HCT116 (cell line): ENCODE measurements at regions not wholly inside any gene's neighbourhood (a gene's known extent, or its start where the extent isn't known, plus 50 kb on each side); places are given as distances from the start of the nearest gene placed in this dataset.

Experiments
- ATAC-seq: fragments of 200-7000 bp; cut with Tn5 transposase; 2 replicates; pipeline ENCODE4 v1.9.1; 2020; ENCODE audit warnings: mild to moderate bottlenecking, moderate library complexity
- BruUV-seq: library from RNA; stranded (reverse); fragments of 400-500 nt; replicated peaks from 2 replicates; lab custom pipeline; 2021; lab: Mats Ljungman, UMichigan
- CTCF ChIA-PET: fragments of 300-600 bp; sonication (Branson Sonifier 250); formaldehyde crosslinking; loops from one replicate; lab custom pipeline; 2021; ENCODE audit warnings: antibody characterized with exemption; lab: Charles Lee
- POLR2A ChIA-PET: fragments of 300-600, 350-600 bp; sonication (Branson Sonifier 250); formaldehyde crosslinking; loops from one replicate; lab custom pipeline; 2021; ENCODE audit warnings: antibody characterized with exemption; lab: Charles Lee
- RAD21 ChIA-PET, 2 experiments: fragments of 300-600 bp; sonication (Branson Sonifier 250); formaldehyde crosslinking; loops; one replicate each; lab custom pipeline; 2023; ENCODE audit warnings: low total read pairs in 2 of 2; ENCODE audit not compliant: uncharacterized antibody in 2 of 2, unreplicated experiment in 2 of 2, low non-redundant PET in 1 of 2; lab: Charles Lee
- DNase-seq: peaks from one replicate; pipeline ENCODE4 v3.0.0-alpha.2; 2010; ENCODE audit warnings: low read depth, low spot score
- H2AFZ ChIP-seq: fragments of 200-600 bp; shearing (Covaris generic), sonication (generic); 2 replicates; pipeline ENCODE4 v1.6.1; 2017; ENCODE audit warnings: low read depth, mixed run types, mixed read lengths, antibody characterized with exemption, low read length; ENCODE audit not compliant: poor library complexity, severe bottlenecking
- H3K27ac ChIP-seq: 2 replicates; pipeline ENCODE4 v1.5.1; 2012; ENCODE audit warnings: low read depth, low read length
- H3K27me3 ChIP-seq: fragments of 200-600 bp; sonication (generic); 2 replicates; pipeline ENCODE4 v1.6.1; 2016; ENCODE audit warnings: mixed run types, low read length, mixed read lengths; ENCODE audit not compliant: insufficient read depth
- H3K36me3 ChIP-seq, 2 experiments: fragments of 200-500 bp in 1 of 2; fragments of 200-600 bp in 1 of 2; sonication (Bioruptor generic) in 1 of 2; sonication (generic) in 1 of 2; 2 replicates each; pipeline versions ENCODE4 v1.5.1 to v1.6.1; 2014 to 2016; ENCODE audit warnings: low read length in 2 of 2, inconsistent platforms in 1 of 2, mixed read lengths in 1 of 2, mixed run types in 1 of 2; ENCODE audit not compliant: insufficient read depth in 2 of 2, control insufficient read depth in 1 of 2
- H3K4me1 ChIP-seq, 2 experiments: fragments of 200-600 bp in 1 of 2; sonication (generic) in 1 of 2; 2 replicates each; pipeline versions ENCODE4 v1.5.1 to v1.6.1; 2012 to 2017; ENCODE audit warnings: low read length in 2 of 2, inconsistent platforms in 1 of 2, mild to moderate bottlenecking in 1 of 2, mixed read lengths in 1 of 2, mixed run types in 1 of 2, moderate library complexity in 1 of 2; ENCODE audit not compliant: insufficient read depth in 2 of 2, control insufficient read depth in 1 of 2
- H3K4me2 ChIP-seq: fragments of 200-600 bp; sonication (generic); 2 replicates; pipeline ENCODE4 v1.6.1; 2017; ENCODE audit warnings: mixed run types, low read length, mixed read lengths
- H3K4me3 ChIP-seq, 2 experiments: fragments of 200-600 bp in 1 of 2; sonication (generic) in 1 of 2; replicated peaks in 1 of 2; 2 replicates each; pipeline ENCODE4 v1.5.1; 2011 to 2016; ENCODE audit warnings: low read length in 2 of 2, control low read depth in 1 of 2, low read depth in 1 of 2, mild to moderate bottlenecking in 1 of 2, mixed read lengths in 1 of 2, mixed run types in 1 of 2
- H3K79me2 ChIP-seq: fragments of 200-600 bp; sonication (generic); 2 replicates; pipeline ENCODE4 v1.6.1; 2017; ENCODE audit warnings: mild to moderate bottlenecking, mixed run types, low read length, moderate library complexity, mixed read lengths; ENCODE audit not compliant: insufficient read depth
- H3K9ac ChIP-seq: fragments of 200-600 bp; sonication (generic); 2 replicates; pipeline ENCODE4 v1.6.1; 2016; ENCODE audit warnings: low read length, mixed read lengths
- H3K9me2 ChIP-seq: fragments of 200-600 bp; sonication (generic), shearing (Covaris generic); 2 replicates; pipeline ENCODE4 v1.6.1; 2017; ENCODE audit warnings: mixed run types, mild to moderate bottlenecking, moderate library complexity; ENCODE audit not compliant: insufficient read depth
- H3K9me3 ChIP-seq, 2 experiments: fragments of 200-500 bp in 1 of 2; fragments of 200-600 bp in 1 of 2; sonication (Bioruptor generic) in 1 of 2; sonication (generic) in 1 of 2; 2 replicates each; pipeline ENCODE4 v1.6.1; 2014 to 2017; ENCODE audit warnings: low read length in 2 of 2, mixed read lengths in 2 of 2, inconsistent platforms in 1 of 2, low read depth in 1 of 2, mild to moderate bottlenecking in 1 of 2, mixed run types in 1 of 2, moderate library complexity in 1 of 2; ENCODE audit not compliant: control insufficient read depth in 1 of 2, insufficient read depth in 1 of 2
- H4K20me1 ChIP-seq: fragments of 200-600 bp; sonication (generic), shearing (Covaris generic); 2 replicates; pipeline ENCODE4 v1.6.1; 2017; ENCODE audit warnings: mixed run types, mild to moderate bottlenecking, moderate library complexity; ENCODE audit not compliant: insufficient read depth
- CEBPB ChIP-seq: IDR thresholded peaks from 2 replicates; pipeline ENCODE4 v1.6.1; 2012; ENCODE audit warnings: low read depth
- EZH2 ChIP-seq: fragments of 200-600 bp; sonication (generic); IDR thresholded peaks from 2 replicates; pipeline ENCODE4 v1.6.1; 2017; ENCODE audit warnings: antibody characterized with exemption, mixed run types
- JUND ChIP-seq: IDR thresholded peaks from 2 replicates; pipeline ENCODE4 v1.6.1; 2012
- POLR2AphosphoS5 ChIP-seq: IDR thresholded peaks from 2 replicates; pipeline ENCODE4 v1.6.1; 2011; ENCODE audit warnings: mild to moderate bottlenecking, low read depth, low read length, moderate library complexity
- SP1 ChIP-seq: IDR thresholded peaks from 2 replicates; pipeline ENCODE4 v1.6.1; 2012; ENCODE audit warnings: low read depth
- SRF ChIP-seq: IDR thresholded peaks from 2 replicates; pipeline ENCODE4 v1.6.1; 2012; ENCODE audit warnings: low read depth
- YY1 ChIP-seq: IDR thresholded peaks from 2 replicates; pipeline ENCODE4 v1.6.1; 2011; ENCODE audit warnings: low read length, low read depth, moderate library complexity, mild to moderate bottlenecking; ENCODE audit not compliant: insufficient replicate concordance; ENCODE audit errors: extremely low read depth
- intact Hi-C: fragments of 100-400 bp; cut with micrococcal nuclease; formaldehyde crosslinking; loops from 2 replicates; pipeline ENCODE4 v1.10.0; 2022
- TF ChIP-seq, protein P1 (sequence below): IDR thresholded peaks from 2 replicates; pipeline ENCODE4 v1.6.1; 2011; ENCODE audit warnings: mild to moderate bottlenecking, low read length, moderate library complexity; ENCODE audit not compliant: insufficient replicate concordance; ENCODE audit errors: extremely low read depth

DNA sequence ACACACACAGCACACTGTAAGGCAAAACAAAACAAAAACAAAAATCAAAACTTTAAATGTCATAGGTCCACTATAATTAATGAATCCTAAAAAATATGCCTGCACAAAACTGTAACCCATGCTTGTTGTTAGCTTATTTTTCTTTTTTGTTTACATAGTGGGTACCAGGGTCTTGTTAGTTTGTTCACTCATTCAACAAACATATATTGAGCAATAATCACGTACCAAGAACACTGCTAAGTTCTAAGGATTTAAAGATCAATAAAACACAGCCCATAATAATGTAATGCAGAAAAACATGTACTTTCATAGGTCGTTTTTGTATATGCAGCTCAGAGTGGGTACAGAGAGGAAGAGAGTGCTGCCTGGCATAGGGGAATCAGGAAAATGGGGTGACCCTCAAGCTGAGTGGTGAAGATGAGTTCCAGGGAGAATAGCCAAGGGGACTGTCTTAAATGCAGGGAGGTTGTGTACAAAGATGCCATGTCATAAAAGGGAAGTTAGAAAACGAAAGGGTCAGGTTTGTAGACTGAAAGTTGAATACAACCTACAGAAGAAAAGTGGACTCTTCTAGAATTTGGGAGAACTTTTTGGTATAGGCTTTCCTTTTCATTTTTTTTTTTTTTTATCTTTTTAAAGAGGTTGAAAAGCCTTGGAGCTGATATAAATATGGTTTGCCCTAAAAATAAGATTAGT is 113.3 kb upstream of the TBX18 start:
- RAD21 ChIA-PET = no interaction called here
- Histone ChIP-seq H3K9me2 (no peaks in the 10 kb centered on the region), H3K4me2 (no peak overlapping the region), H3K9ac (no peak overlapping the region), H3K27ac (no peak overlapping the region), H3K36me3 (no peaks in the 10 kb centered on the region), H3K79me2 (no peaks in the 10 kb centered on the region), H3K4me3 (no peak overlapping the region), H4K20me1 (no peaks in the 10 kb centered on the region), H3K9me3 (no peaks in the 10 kb centered on the region), H3K27me3 (0 out of 2 replicates have a peak, but pooled peaks cover 2% of the 10 kb centered on the region), H3K4me1 (no peaks in the 10 kb centered on the region), H2AFZ (no peak overlapping the region)
- DNase-seq (no peak), ATAC-seq (no peak)
- intact Hi-C loops = no loop called here
- BruUV-seq = no TSS peak
- CTCF ChIA-PET = no interaction called here
- POLR2A ChIA-PET = no interaction called here
- TF ChIP-seq POLR2AphosphoS5 (no peak), SP1 (no peak), CEBPB (no peak)

DNA sequence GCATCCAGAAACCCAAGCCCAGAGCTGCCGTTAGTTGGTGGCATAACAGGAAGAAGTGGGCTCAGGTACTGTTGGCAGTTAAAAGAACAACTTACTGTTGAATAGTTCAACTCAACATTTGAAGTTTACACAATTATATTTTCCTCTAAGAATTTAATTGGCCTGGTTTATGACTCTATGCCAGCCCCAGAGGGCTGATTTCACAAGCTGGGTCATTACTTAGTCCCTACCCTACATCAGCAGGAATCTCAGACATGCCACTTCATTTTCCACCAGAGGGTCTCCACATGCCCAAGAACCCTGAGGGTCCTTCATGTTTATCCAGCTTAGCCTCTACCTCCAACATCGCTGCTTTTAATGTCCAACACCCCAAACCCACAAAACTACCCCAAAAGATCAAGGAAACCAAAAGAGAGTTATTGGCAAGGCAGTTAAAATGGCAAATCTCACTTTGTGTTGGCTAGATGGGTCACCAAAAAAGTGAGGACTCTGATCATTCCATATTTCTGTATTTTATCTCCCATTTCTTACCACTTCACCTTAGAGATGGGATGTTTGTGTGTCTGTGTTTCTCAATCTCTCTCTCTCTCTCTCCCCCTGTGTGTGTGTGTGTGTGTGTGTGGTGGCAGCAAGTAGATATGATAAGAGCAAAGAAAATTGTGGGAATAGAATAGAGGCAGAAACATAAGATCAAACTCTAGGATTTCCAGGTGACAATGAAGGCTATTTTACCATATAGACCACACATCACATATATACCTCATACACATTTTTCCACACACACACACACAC is 112.5 kb upstream of the TBX18 start:
- no peak for ATAC-seq
- Histone ChIP-seq H3K9me2 (no peaks in the 10 kb centered on the region), H3K4me3 (no peak overlapping the region), H3K4me2 (no peak overlapping the region), H3K9me3 (no peaks in the 10 kb centered on the region), H3K9ac (no peak overlapping the region), H3K27me3 (no peaks in the 10 kb centered on the region), H4K20me1 (no peaks in the 10 kb centered on the region), H3K27ac (no peak overlapping the region), H2AFZ (no peak overlapping the region), H3K4me1 (no peaks in the 10 kb centered on the region), H3K36me3 (no peaks in the 10 kb centered on the region), H3K79me2 (no peaks in the 10 kb centered on the region)
- BruUV-seq = no TSS peak
- POLR2A ChIA-PET = no interaction called here
- TF ChIP-seq JUND (no peak), SRF (no peak), EZH2 (no peak), POLR2AphosphoS5 (no peak), YY1 (no peak)
- TF ChIP-seq, protein P1, sequence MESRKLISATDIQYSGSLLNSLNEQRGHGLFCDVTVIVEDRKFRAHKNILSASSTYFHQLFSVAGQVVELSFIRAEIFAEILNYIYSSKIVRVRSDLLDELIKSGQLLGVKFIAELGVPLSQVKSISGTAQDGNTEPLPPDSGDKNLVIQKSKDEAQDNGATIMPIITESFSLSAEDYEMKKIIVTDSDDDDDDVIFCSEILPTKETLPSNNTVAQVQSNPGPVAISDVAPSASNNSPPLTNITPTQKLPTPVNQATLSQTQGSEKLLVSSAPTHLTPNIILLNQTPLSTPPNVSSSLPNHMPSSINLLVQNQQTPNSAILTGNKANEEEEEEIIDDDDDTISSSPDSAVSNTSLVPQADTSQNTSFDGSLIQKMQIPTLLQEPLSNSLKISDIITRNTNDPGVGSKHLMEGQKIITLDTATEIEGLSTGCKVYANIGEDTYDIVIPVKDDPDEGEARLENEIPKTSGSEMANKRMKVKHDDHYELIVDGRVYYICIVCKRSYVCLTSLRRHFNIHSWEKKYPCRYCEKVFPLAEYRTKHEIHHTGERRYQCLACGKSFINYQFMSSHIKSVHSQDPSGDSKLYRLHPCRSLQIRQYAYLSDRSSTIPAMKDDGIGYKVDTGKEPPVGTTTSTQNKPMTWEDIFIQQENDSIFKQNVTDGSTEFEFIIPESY = no peak
- DNase-seq = no peak
- intact Hi-C loops = no loop called here
- RAD21 ChIA-PET = no interaction called here
- CTCF ChIA-PET = no interaction called here
